ENCODE measurements at regions not wholly inside any gene's neighbourhood (a gene's known extent, or its start where the extent isn't known, plus 50 kb on each side); places are given as distances from the start of the nearest gene placed in this dataset.

DNA sequence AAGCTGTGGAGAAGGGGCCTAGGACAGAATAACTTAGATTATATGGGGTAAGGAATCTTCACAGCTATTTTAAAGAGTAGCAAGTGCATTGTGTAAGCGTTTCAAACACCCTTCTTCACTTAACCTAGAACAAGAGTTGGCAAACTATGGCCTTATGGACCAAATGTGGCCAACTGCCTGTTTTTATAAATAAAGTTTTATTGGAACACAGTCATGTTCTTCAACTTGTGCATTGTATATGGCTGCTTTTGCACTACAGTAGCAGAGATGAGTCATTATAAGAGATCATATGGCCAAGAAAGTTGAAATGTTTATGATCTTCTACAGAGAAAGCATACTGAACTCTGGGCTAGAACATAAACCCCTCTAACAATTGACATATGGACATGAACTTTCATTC lies 187.8 kb downstream of the ETV1 start:
- TF ChIP-seq CTCF (IDR thresholded peaks at IDR 0.05) (no peak), POLR2A (IDR thresholded peaks at IDR 0.05) (no peak)
